Hematopoietic multipotent progenitor cell treated with erythropoietin and hydrocortisone succinate and interleukin-3 and kit ligand, for 15 days (in vitro differentiated cells): ENCODE measurements at regions not wholly inside any gene's neighbourhood (a gene's known extent, or its start where the extent isn't known, plus 50 kb on each side); places are given as distances from the start of the nearest gene placed in this dataset.
"Not testable (repeated sequence)": the region's sequence is repeated elsewhere in the genome, so short reads cannot be mapped to it uniquely, and the experiment has no call there.

Source experiments
- DNase-seq: peaks from one replicate; pipeline ENCODE4 v3.0.0-alpha.2; 2015; ENCODE audit warnings: low spot score

GRCh38 chr3:145581694-145582093, 579.3 kb downstream of the PLOD2 start:
- no peak for DNase-seq

DNA sequence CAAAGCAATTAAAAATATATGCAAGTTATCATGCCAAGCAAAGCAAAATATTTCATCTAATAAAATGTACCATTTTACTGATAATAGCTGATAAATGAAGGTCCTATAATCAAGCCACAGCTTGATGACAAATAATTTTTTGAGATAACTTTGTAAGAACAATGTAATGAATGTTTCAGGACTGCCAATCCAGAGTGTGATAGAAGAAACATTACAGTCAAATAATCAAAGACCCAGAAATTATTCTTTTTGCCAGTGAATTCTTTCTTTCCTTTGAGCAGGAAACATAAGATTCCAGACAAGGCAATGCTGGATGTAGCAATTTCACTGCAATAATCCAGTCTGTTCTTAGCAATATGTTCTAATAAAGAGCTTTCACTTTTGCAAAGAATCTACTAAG, 556.1 kb downstream of the PLOD2 start:
- DNase-seq: no peak

GRCh38 chr3:145620002-145620401, 541.0 kb downstream of the PLOD2 start:
- DNase-seq: no peak

DNA sequence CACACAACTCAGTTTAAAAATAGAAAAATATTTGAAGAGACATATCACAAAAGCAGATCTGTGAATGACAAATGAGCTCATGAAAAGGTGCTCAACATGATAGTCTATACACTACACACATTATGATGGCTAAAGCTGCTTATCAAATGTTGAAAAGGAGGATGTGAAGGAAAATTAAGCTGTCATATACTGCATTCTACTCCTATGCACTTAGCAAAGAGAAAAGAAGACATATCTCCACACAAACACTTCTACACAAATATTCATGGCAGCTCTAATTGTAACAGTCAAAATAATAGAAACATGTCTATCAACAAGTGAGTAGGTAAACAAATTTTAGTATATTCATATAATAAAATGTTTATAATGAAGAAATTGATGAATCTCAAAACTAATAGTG, 540.5 kb downstream of the PLOD2 start:
- no peak for DNase-seq

- DNase-seq: no peak
Observed at GRCh38 chr3:145623349-145623748, 537.6 kb downstream of the PLOD2 start.

GRCh38 chr3:145628211-145628610, 532.8 kb downstream of the PLOD2 start:
- no peak for DNase-seq

GRCh38 chr3:145637105-145637504, 523.9 kb downstream of the PLOD2 start:
- DNase-seq: no peak

DNA sequence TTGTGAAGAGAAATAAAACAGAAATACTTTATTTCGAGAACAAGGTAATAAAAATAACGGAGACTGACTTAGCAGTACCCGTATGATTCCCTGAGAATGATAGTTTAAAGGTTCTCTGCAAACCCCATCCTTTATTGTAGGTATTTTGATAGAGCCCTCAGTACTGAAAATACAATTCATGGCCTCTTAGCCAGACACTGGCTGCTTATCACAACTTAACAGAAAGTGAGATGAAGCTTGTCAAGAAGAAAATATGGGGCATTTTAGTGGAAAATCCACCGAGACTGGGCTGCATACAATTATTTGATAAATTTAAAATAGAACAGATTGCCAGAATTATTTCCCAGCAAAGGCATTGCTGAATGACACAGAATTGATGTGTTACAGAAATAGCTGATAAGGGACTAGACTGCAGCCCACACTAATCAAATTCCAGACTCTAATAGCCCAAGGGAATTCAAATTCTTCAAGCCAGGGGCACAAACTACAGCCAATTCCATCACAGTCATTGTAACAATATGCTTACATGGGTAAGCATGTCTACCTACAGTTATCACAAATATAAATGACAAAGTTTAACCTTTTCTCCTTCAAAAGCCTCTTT, 521.9 kb downstream of the PLOD2 start:
- no peak for DNase-seq

DNA sequence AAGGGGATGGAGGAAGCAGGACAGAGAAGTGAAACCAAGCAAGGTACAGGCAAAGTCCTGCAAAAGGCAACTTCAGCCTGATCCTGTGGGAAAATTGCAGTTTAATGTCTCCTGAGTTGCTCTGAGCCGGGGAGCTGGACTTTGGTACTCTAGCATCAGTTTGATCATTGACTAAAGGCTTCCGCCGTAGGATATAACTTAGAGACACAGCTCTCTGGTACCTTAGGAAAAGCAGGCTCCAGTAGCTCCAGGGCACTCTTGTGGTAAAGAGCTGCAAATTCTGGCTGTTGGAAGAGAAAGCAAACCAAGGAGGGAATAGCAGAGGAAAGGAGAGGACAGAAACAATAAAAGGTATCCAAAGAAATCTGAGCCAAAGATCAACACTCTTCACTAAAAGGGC, 521.1 kb downstream of the PLOD2 start:
- no peak for DNase-seq

GRCh38 chr3:145648396-145648795, 512.6 kb downstream of the PLOD2 start:
- DNase-seq: no peak

- DNase-seq: no peak
Observed at GRCh38 chr3:145649368-145649887, 511.6 kb downstream of the PLOD2 start.

DNA sequence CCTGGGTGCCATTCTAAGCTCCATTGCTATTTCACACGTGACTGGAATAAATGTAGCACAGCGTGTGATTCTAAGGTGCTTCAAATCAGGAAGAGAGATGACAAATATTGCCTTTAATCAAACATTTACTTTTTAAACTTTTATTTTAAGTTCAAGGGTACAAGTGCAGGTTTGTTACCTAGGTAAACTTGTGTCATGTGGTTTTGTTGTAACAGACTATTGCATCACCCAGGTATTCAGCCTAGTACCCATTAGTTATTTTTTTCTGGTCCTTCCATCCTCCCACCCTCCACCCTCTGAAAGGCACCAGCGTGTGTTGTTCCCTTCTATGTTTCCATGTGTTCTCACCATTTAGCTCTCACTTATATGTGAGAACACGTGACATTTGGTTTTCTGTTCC, 510.8 kb downstream of the PLOD2 start:
- DNase-seq: no peak

GRCh38 chr3:145671121-145671520, 489.9 kb downstream of the PLOD2 start:
- no peak for DNase-seq

DNA sequence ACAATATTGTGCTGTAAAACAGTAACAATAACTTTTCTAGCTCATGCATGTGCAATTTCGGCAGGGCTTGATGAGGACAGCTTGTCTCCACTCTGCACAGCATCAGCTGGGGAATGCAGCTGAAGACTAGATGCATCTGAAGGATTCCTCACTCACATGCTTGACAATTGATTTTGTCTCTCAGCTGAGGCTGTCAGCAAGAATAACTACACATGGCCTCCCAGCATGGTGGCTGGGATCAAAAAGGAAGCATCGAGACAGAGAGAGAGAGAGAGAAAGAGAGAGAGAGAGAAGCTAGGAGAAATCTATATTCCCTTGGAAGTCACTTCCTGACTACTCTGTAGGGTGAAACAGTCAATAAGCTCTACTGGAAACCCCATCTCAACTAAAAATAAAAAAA, 487.1 kb downstream of the PLOD2 start:
- no peak for DNase-seq

DNA sequence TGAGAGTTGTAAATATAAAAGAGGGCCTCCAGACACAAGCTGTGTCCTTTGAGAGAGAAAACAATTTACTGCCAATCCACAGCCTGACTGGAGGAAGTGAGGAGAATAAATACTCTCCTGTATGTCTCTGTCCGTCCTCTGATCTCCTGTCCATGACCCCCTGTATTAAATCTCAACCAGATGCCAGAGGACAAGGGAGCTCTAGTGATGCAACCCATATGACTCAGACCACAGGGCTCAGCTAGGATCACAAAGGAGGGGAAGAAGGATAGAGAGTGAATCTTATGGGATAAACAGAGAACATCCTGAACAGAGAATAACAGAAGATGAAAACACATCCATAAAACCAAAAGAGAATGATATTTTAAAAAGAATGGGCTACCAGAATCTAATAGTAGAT, 482.6 kb downstream of the PLOD2 start:
- no peak for DNase-seq

- DNase-seq: no peak
Observed at GRCh38 chr3:145681181-145681580, 479.8 kb downstream of the PLOD2 start.

DNA sequence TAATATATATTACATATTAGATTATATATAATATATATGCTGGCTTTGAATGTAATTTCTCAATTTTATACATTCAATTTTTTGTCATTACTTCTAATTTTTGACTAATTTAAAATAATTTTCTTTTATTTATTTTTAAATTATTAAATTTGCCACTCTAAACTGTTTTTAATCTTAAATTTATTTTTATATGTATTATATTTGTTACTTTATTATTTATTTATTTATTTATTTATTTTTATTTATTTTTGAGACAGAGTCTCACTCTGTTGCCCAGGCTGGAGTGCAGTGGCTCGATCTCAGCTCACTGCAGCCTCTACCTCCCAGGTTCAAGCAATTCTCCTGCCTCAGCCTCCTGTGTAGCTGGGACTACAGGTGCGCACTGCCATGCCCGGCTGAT, 473.0 kb downstream of the PLOD2 start:
- not testable (repeated sequence) for DNase-seq

- no peak for DNase-seq
Observed at GRCh38 chr3:145692751-145693150, 468.2 kb downstream of the PLOD2 start.

DNA sequence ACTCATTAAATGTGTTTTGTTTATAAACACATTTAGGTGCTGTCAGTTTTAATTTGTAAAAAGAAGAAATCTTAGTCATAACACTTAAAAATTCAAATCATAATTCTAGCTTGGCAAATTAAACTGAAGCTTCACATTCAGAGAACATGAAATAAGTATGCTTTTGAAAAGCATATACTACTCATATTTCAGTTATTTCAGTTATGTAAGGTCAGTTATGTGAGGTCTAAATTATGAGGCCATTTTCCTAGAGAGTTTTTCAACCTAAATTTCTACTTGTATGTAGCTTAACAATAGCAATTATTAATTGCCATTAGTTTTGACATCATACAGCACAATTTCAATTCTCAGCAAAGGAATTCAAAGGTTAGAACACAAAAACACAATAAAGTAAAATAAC, 465.0 kb downstream of the PLOD2 start:
- DNase-seq: no peak

GRCh38 chr3:145698250-145698649, 462.7 kb downstream of the PLOD2 start:
- no peak for DNase-seq

- DNase-seq: no peak
Observed at GRCh38 chr3:145698749-145699148, 462.2 kb downstream of the PLOD2 start.

DNA sequence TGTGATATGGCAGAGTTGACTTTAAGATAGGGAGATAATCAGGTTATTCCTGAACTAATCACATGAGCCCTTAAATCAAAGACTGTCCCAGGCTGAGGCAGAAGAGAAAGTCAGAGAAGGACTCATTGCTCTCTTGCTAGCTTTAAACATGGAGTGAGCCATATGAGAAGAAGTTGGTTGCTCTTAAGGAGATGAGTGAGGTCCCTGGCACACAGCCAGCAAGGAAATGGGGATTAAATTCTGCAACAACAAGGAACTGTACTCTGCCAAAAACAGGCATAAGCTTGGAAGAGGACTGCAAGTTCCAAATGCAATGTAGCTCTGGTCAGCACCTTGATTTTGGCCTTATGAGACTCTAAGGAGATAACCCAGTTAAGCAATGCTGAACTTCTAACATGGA, 457.0 kb downstream of the PLOD2 start:
- no peak for DNase-seq

DNA sequence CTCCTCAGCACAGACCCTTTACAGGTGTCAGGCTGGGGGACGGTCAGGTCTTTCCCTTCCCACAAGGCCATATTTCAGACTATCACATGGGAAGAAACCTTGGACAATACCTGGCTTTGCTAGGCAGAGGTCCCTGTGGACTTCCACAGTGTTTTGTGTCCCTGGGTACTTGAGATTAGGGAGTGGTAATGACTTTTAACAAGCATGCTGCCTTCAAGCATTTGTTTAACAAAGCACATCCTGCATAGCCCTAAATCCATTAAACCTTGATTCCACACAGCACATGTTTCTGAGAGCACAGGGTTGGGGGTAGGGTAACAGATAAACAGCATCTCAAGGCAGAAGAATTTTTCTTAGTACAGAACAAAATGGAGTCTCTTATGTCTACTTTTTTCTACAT, 451.2 kb downstream of the PLOD2 start:
- not testable (repeated sequence) for DNase-seq

DNA sequence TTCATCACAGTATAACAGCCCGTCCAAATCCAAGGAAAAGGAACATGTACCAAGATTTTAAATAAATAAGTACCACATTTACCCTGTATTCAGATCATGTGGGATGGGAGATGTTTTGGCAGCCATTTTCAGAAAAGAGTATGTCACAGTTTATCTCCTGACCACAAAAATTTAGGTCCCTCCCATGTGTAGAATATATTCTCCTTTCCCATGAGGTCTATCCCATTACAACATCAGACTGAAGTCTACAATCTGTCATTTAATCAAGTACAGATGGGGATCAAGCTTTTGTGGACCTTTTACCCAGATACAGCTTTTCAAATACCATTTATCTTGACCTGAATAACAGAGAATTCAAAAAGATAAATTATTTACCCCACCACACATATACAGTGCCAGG, 444.5 kb downstream of the PLOD2 start:
- DNase-seq: no peak

GRCh38 chr3:145719114-145719513, 441.9 kb downstream of the PLOD2 start:
- DNase-seq: no peak
